Stomach (tissue), 4 donors: ENCODE measurements at regions not wholly inside any gene's neighbourhood (a gene's known extent, or its start where the extent isn't known, plus 50 kb on each side); places are given as distances from the start of the nearest gene placed in this dataset.

Source experiments
- CTCF ChIP-seq, 7 experiments: fragments of 450-650 bp in 4 of 7; fragments of 200-600 bp in 3 of 7; sonication (generic) in 3 of 7; IDR thresholded peaks; one replicate each; pipeline ENCODE4 v1.5.1; 2016 to 2019; ENCODE audit warnings: antibody characterized with exemption in 7 of 7, control low read depth in 2 of 7, mild to moderate bottlenecking in 1 of 7
- POLR2AphosphoS5 ChIP-seq, 3 donors: sonication (generic); formaldehyde crosslinking; IDR thresholded peaks; one replicate each; pipeline ENCODE4 v1.6.1; 2016; ENCODE audit warnings: antibody characterized with exemption in 3 of 3

- TF ChIP-seq CTCF (IDR thresholded peaks at IDR 0.05) (no peak), POLR2AphosphoS5 (IDR thresholded peaks at IDR 0.05) (no peak)
Observed at GRCh38 chr2:16117791-16118610, 177.7 kb downstream of the MYCN start.
